ENCODE measurements at regions not wholly inside any gene's neighbourhood (a gene's known extent, or its start where the extent isn't known, plus 50 kb on each side); places are given as distances from the start of the nearest gene placed in this dataset.

GRCh38 chr6:15107644-15108382, 138.1 kb upstream of the JARID2 start:
- Histone ChIP-seq H3K79me1 (ENCODE audit: low read depth, low read length) (no peaks in the 10 kb centered on the region), H2BK15ac (ENCODE audit: low read length) (no peak overlapping the region), H3K4me3 (ENCODE audit: low read length in 2 of 2) (no peak overlapping the region), H3K18ac (ENCODE audit: low read length) (no peak overlapping the region), H3K4me1 (ENCODE audit: control insufficient read depth in 2 of 2, insufficient read depth in 1 of 2, low read depth in 1 of 2, low read length in 2 of 2) (peaks cover 0 to 2% of the 10 kb centered on the region in 2 donors), H3K27me3 (ENCODE audit: control insufficient read depth in 3 of 3, insufficient read depth in 3 of 3, low read depth in 1 of 3, low read length in 3 of 3) (no peaks in the 10 kb centered on the region), H4K91ac (ENCODE audit: low read depth, low read length, poor library complexity) (no peak overlapping the region), H3K27ac (replicated peaks; ENCODE audit: low read length) (no peak overlapping the region), H2AK5ac (ENCODE audit: low read depth, low read length) (no peak overlapping the region), H3K23ac (ENCODE audit: low read depth, low read length, poor library complexity) (no peak overlapping the region), H3K14ac (ENCODE audit: low read length) (no peak overlapping the region), H3K9me3 (replicated peaks in 1 of 2; ENCODE audit: control insufficient read depth in 2 of 2, insufficient read depth in 1 of 2, low read depth in 1 of 2, low read length in 2 of 2) (no peaks in the 10 kb centered on the region), H3K9ac (ENCODE audit: low read depth, low read length, poor library complexity) (no peak overlapping the region), H4K8ac (ENCODE audit: low read depth, low read length) (no peak overlapping the region), H2BK120ac (ENCODE audit: low read depth, low read length) (no peak overlapping the region), H3K36me3 (replicated peaks in 1 of 2; ENCODE audit: control insufficient read depth in 2 of 2, insufficient read depth in 2 of 2, low read length in 2 of 2) (no peaks in the 10 kb centered on the region), H2BK5ac (ENCODE audit: low read length) (no peak overlapping the region), H3K4ac (ENCODE audit: low read length) (no peak overlapping the region), H2BK12ac (ENCODE audit: low read length) (no peak overlapping the region), H3K4me2 (ENCODE audit: insufficient read depth, low read length, poor library complexity, severe bottlenecking) (no peak overlapping the region), H2AFZ (ENCODE audit: low read length) (no peak overlapping the region)
- WGBS, 2 donors (ENCODE audit: extremely low coverage in 2 of 2, insufficient read length in 2 of 2, insufficient replicate concordance in 1 of 2), result no CpG with 5 or more reads among the region's 9 CpGs
- no peak for DNase-seq (ENCODE audit: low spot score)

- H2AK5ac ChIP-seq (ENCODE audit: low read depth, low read length), result no peak overlapping the region
- no peak overlapping the region for H2AFZ ChIP-seq (ENCODE audit: low read length)
- H3K79me1 ChIP-seq (ENCODE audit: low read depth, low read length), result no peaks in the 10 kb centered on the region
- H2BK120ac ChIP-seq (ENCODE audit: low read depth, low read length), result no peak overlapping the region
- H2BK12ac ChIP-seq (ENCODE audit: low read length), result no peak overlapping the region
- no peak overlapping the region for H4K8ac ChIP-seq (ENCODE audit: low read depth, low read length)
- no peak overlapping the region for H2BK15ac ChIP-seq (ENCODE audit: low read length)
- no peak for DNase-seq (ENCODE audit: low spot score)
- H4K91ac ChIP-seq (ENCODE audit: low read depth, low read length, poor library complexity), result no peak overlapping the region
- no peak overlapping the region for H2BK5ac ChIP-seq (ENCODE audit: low read length)
- H3K9ac ChIP-seq (ENCODE audit: low read depth, low read length, poor library complexity), result no peak overlapping the region
- H3K4me3 ChIP-seq (ENCODE audit: low read length in 2 of 2), result no peak overlapping the region
- H3K9me3 ChIP-seq (replicated peaks in 1 of 2; ENCODE audit: control insufficient read depth in 2 of 2, insufficient read depth in 1 of 2, low read depth in 1 of 2, low read length in 2 of 2), result no peaks in the 10 kb centered on the region
- no peak overlapping the region for H3K14ac ChIP-seq (ENCODE audit: low read length)
- no peak overlapping the region for H3K4me2 ChIP-seq (ENCODE audit: insufficient read depth, low read length, poor library complexity, severe bottlenecking)
- H3K27ac ChIP-seq (replicated peaks; ENCODE audit: low read length), result no peak overlapping the region
- peaks cover 0 to 2% of the 10 kb centered on the region in 2 donors for H3K4me1 ChIP-seq (ENCODE audit: control insufficient read depth in 2 of 2, insufficient read depth in 1 of 2, low read depth in 1 of 2, low read length in 2 of 2)
- WGBS, 2 donors (ENCODE audit: extremely low coverage in 2 of 2, insufficient read length in 2 of 2, insufficient replicate concordance in 1 of 2), result no CpG with 5 or more reads among the region's 2 CpGs
- H3K18ac ChIP-seq (ENCODE audit: low read length), result no peak overlapping the region
- H3K36me3 ChIP-seq (replicated peaks in 1 of 2; ENCODE audit: control insufficient read depth in 2 of 2, insufficient read depth in 2 of 2, low read length in 2 of 2), result no peaks in the 10 kb centered on the region
- H3K4ac ChIP-seq (ENCODE audit: low read length), result no peak overlapping the region
- H3K27me3 ChIP-seq (ENCODE audit: control insufficient read depth in 3 of 3, insufficient read depth in 3 of 3, low read depth in 1 of 3, low read length in 3 of 3), result no peaks in the 10 kb centered on the region
- H3K23ac ChIP-seq (ENCODE audit: low read depth, low read length, poor library complexity), result no peak overlapping the region
Observed at GRCh38 chr6:15108383-15108715, 137.5 kb upstream of the JARID2 start.

- Histone ChIP-seq H3K36me3 (replicated peaks in 1 of 2; ENCODE audit: control insufficient read depth in 2 of 2, insufficient read depth in 2 of 2, low read length in 2 of 2) (no peaks in the 10 kb centered on the region), H3K14ac (ENCODE audit: low read length) (no peak overlapping the region), H4K8ac (ENCODE audit: low read depth, low read length) (no peak overlapping the region), H3K9ac (ENCODE audit: low read depth, low read length, poor library complexity) (no peak overlapping the region), H3K27ac (replicated peaks; ENCODE audit: low read length) (no peak overlapping the region), H3K27me3 (ENCODE audit: control insufficient read depth in 3 of 3, insufficient read depth in 3 of 3, low read depth in 1 of 3, low read length in 3 of 3) (no peaks in the 10 kb centered on the region), H3K4me3 (ENCODE audit: low read length in 2 of 2) (no peak overlapping the region), H4K91ac (ENCODE audit: low read depth, low read length, poor library complexity) (no peak overlapping the region), H3K4ac (ENCODE audit: low read length) (no peak overlapping the region), H2AFZ (ENCODE audit: low read length) (no peak overlapping the region), H2BK12ac (ENCODE audit: low read length) (no peak overlapping the region), H2BK15ac (ENCODE audit: low read length) (no peak overlapping the region), H2AK5ac (ENCODE audit: low read depth, low read length) (no peak overlapping the region), H3K23ac (ENCODE audit: low read depth, low read length, poor library complexity) (no peak overlapping the region), H3K9me3 (replicated peaks in 1 of 2; ENCODE audit: control insufficient read depth in 2 of 2, insufficient read depth in 1 of 2, low read depth in 1 of 2, low read length in 2 of 2) (no peaks in the 10 kb centered on the region), H3K18ac (ENCODE audit: low read length) (no peak overlapping the region), H3K4me2 (ENCODE audit: insufficient read depth, low read length, poor library complexity, severe bottlenecking) (no peak overlapping the region), H3K79me1 (ENCODE audit: low read depth, low read length) (no peaks in the 10 kb centered on the region), H2BK5ac (ENCODE audit: low read length) (no peak overlapping the region), H3K4me1 (ENCODE audit: control insufficient read depth in 2 of 2, insufficient read depth in 1 of 2, low read depth in 1 of 2, low read length in 2 of 2) (peaks cover 0 to 2% of the 10 kb centered on the region in 2 donors), H2BK120ac (ENCODE audit: low read depth, low read length) (no peak overlapping the region)
- no CpG with 5 or more reads among the region's 12 CpGs for WGBS, 2 donors (ENCODE audit: extremely low coverage in 2 of 2, insufficient read length in 2 of 2, insufficient replicate concordance in 1 of 2)
- DNase-seq (ENCODE audit: low spot score), result no peak
Observed at GRCh38 chr6:15109338-15110090, 136.4 kb upstream of the JARID2 start.

GRCh38 chr6:15110726-15111354, 135.0 kb upstream of the JARID2 start:
- no peaks in the 10 kb centered on the region for H3K27me3 ChIP-seq (ENCODE audit: control insufficient read depth in 3 of 3, insufficient read depth in 3 of 3, low read depth in 1 of 3, low read length in 3 of 3)
- H2BK120ac ChIP-seq (ENCODE audit: low read depth, low read length), result no peak overlapping the region
- H3K27ac ChIP-seq (replicated peaks; ENCODE audit: low read length), result no peak overlapping the region
- no peak overlapping the region for H4K8ac ChIP-seq (ENCODE audit: low read depth, low read length)
- no peaks in the 10 kb centered on the region for H3K36me3 ChIP-seq (replicated peaks in 1 of 2; ENCODE audit: control insufficient read depth in 2 of 2, insufficient read depth in 2 of 2, low read length in 2 of 2)
- no peak overlapping the region for H2BK15ac ChIP-seq (ENCODE audit: low read length)
- no peak overlapping the region for H3K4ac ChIP-seq (ENCODE audit: low read length)
- H3K79me1 ChIP-seq (ENCODE audit: low read depth, low read length), result no peaks in the 10 kb centered on the region
- H3K4me2 ChIP-seq (ENCODE audit: insufficient read depth, low read length, poor library complexity, severe bottlenecking), result no peak overlapping the region
- H3K14ac ChIP-seq (ENCODE audit: low read length), result no peak overlapping the region
- peaks cover 0 to 2% of the 10 kb centered on the region in 2 donors for H3K4me1 ChIP-seq (ENCODE audit: control insufficient read depth in 2 of 2, insufficient read depth in 1 of 2, low read depth in 1 of 2, low read length in 2 of 2)
- no peak for DNase-seq (ENCODE audit: low spot score)
- no peak overlapping the region for H3K18ac ChIP-seq (ENCODE audit: low read length)
- H2AFZ ChIP-seq (ENCODE audit: low read length), result no peak overlapping the region
- no peak overlapping the region for H2AK5ac ChIP-seq (ENCODE audit: low read depth, low read length)
- H2BK5ac ChIP-seq (ENCODE audit: low read length), result no peak overlapping the region
- no peak overlapping the region for H3K4me3 ChIP-seq (ENCODE audit: low read length in 2 of 2)
- WGBS, 2 donors (ENCODE audit: extremely low coverage in 2 of 2, insufficient read length in 2 of 2, insufficient replicate concordance in 1 of 2), result no CpG with 5 or more reads among the region's 1 CpG
- H2BK12ac ChIP-seq (ENCODE audit: low read length), result no peak overlapping the region
- H3K23ac ChIP-seq (ENCODE audit: low read depth, low read length, poor library complexity), result no peak overlapping the region
- no peak overlapping the region for H4K91ac ChIP-seq (ENCODE audit: low read depth, low read length, poor library complexity)
- H3K9me3 ChIP-seq (replicated peaks in 1 of 2; ENCODE audit: control insufficient read depth in 2 of 2, insufficient read depth in 1 of 2, low read depth in 1 of 2, low read length in 2 of 2), result no peaks in the 10 kb centered on the region
- no peak overlapping the region for H3K9ac ChIP-seq (ENCODE audit: low read depth, low read length, poor library complexity)
